Coronary artery (tissue), 2 donors: ENCODE measurements at regions not wholly inside any gene's neighbourhood (a gene's known extent, or its start where the extent isn't known, plus 50 kb on each side); places are given as distances from the start of the nearest gene placed in this dataset.

ENCODE experiments used
- DNase-seq: peaks from one replicate; pipeline ENCODE4 v3.0.0-alpha.2; 2017; ENCODE audit warnings: low spot score
- H3K27ac ChIP-seq, 2 donors: fragments of 200-600 bp; sonication (generic); one replicate each; pipeline ENCODE4 v1.5.1; 2016 to 2019
- H3K4me3 ChIP-seq: fragments of 200-600 bp; sonication (generic); 2 replicates; pipeline ENCODE4 v1.5.1; 2016; ENCODE audit warnings: mild to moderate bottlenecking, moderate library complexity
- TF ChIP-seq, protein P1 (sequence below): fragments of 200-600 bp; sonication (generic); IDR thresholded peaks from one replicate; pipeline ENCODE4 v1.5.1; 2019; ENCODE audit warnings: antibody characterized with exemption

DNA sequence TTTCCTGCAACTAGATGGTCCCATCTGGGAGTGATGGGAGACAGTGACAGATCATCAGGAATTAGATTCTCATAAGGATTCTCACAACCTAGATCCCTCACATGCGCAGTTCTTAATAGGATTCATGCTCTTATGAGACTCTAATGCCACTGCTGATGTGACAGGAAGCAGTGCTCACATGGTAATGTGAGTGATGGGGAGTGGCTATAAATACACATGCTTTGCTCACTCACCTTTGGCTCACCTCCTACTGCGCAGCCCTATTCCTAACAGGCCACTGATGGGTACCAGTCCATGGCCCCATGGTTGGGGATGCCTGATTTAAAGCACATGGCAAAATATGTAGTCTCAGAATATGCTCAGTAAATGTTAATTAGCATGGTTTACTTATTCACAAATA, 80.6 kb upstream of the MBOAT1 start:
- no peak for DNase-seq
- no peak overlapping the region for H3K27ac ChIP-seq
- TF ChIP-seq, protein P1, sequence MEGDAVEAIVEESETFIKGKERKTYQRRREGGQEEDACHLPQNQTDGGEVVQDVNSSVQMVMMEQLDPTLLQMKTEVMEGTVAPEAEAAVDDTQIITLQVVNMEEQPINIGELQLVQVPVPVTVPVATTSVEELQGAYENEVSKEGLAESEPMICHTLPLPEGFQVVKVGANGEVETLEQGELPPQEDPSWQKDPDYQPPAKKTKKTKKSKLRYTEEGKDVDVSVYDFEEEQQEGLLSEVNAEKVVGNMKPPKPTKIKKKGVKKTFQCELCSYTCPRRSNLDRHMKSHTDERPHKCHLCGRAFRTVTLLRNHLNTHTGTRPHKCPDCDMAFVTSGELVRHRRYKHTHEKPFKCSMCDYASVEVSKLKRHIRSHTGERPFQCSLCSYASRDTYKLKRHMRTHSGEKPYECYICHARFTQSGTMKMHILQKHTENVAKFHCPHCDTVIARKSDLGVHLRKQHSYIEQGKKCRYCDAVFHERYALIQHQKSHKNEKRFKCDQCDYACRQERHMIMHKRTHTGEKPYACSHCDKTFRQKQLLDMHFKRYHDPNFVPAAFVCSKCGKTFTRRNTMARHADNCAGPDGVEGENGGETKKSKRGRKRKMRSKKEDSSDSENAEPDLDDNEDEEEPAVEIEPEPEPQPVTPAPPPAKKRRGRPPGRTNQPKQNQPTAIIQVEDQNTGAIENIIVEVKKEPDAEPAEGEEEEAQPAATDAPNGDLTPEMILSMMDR = no peak
- H3K4me3 ChIP-seq = no peak overlapping the region

DNA sequence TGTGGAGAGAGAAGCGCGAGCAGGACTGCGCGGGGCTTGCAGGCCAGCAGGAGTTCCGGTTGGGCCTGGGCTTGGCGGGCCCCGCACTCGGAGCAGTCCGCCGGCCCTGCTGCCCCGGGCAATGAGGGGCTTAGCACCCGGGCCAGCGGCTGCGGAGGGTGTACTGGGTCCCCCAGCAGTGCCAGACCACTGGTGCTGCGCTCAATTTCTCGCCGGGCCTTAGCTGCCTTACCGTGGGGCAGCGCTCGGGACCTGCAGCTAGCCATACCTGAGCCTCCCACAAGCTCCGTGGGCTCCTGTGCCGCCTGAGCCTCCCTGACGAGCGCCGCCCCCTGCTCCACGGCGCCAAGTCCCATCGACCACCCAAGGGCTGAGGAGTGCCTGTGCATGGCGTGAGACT, 89.0 kb upstream of the MBOAT1 start:
- no peak for DNase-seq
- TF ChIP-seq, protein P1 = no peak
- Histone ChIP-seq H3K4me3 (no peak overlapping the region), H3K27ac (no peak overlapping the region)

DNA sequence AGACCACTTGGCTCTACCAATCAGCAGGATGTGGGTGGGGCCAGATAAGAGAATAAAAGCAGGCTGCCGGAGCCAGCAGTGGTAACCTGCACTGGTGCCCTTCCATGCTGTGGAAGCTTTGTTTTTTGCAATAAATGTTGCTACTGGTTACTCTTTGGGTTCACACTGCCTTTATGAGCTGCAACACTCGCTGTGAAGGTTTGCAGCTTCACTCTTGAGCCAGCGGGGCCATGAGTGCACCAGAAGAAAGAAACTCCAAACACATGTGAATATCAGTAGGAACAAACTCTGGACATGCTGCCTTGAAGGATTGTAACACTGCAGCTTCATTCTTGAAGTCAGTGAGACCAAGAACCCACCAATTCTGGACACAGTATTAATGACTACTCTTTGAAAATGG, 89.9 kb upstream of the MBOAT1 start:
- H3K27ac ChIP-seq = no peak overlapping the region
- no peak overlapping the region for H3K4me3 ChIP-seq
- DNase-seq = no peak
- TF ChIP-seq, protein P1 = no peak

DNA sequence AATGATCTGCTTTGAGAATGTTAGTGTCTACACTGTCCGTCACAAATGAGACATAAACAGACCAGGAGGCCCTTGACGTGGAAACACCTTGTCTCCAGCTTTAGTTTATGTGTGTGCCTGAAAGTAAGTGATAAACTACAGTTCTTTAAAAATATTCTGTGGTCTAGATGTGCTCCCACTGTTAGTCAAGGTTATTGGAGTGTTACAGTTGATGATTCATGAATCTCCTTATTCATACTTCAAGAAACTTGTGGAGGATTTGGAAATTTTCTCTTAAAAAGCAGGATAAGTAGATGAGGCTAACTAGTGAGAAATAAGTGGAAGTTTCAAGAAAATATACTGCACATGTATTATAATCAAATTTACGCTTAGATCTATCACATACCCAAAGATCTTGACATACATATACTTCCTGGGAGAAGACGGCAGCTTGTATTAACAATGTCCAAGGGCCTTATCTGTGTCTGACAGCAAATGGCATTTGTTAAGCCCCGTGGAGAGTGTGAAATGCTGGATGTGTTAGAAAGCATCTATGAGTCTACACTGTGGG, 90.5 kb upstream of the MBOAT1 start:
- H3K27ac ChIP-seq = no peak overlapping the region
- H3K4me3 ChIP-seq = no peak overlapping the region
- DNase-seq = no peak
- TF ChIP-seq, protein P1 = no peak

DNA sequence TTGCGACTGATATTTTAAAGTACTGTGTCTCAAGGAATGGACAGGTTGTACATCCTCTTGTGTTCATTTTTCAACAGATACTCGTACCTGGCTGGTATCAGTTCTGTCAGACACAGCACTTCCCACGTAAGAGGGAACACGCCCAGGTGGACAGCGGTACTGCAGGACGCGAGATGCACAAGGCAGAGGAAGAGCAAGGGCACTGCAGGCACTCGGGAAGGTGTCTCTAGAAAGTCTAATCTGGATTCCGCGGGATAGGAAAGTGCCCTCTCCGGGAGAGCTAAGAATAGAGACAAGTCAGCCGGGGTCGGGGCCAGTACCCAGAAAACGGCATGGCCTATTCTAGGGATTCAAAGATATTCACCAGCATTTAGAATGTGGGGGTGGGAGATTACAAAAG, 94.2 kb upstream of the MBOAT1 start:
- Histone ChIP-seq H3K4me3 (no peak overlapping the region), H3K27ac (no peak overlapping the region)
- TF ChIP-seq, protein P1 = no peak
- no peak for DNase-seq

DNA sequence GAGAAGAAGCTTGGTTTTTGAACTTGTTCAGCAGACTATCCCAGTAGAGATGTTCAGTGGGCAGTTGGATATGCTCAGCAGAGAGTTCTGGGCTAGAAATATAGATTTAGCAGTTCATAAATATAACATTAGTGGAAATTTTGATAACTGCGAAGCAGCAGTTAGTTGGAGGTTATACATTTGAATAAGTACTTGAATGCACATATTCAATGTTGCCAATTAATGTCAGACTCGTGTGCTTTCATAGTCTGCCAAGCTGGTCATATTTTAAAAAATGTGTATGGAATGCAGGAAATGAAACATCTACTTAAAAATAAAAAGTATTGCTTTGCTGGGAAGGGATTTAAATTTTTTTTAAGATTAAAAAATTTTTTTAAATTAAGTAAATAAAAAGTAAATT, 92.5 kb upstream of the E2F3 start:
- H3K27ac ChIP-seq = no peak overlapping the region
- TF ChIP-seq, protein P1 = no peak
- DNase-seq = no peak
- H3K4me3 ChIP-seq = no peak overlapping the region

DNA sequence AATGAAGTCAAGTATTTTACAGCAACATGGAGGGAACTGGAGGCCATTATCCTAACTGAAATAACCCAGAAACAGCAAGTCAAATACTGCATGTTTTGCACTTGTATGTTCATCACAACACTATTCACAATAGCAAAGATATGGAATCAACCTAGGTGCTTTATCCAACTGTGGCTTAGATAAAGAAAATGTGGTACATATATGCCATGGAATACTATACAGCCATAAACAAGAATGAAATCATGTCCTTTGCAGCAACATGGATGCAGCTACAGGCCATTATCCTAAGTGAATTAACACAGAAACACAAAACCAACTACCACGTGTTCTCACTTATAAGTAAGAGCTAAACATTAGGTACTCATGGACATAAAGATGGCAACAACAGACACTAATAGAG, 91.5 kb upstream of the E2F3 start:
- TF ChIP-seq, protein P1 = no peak
- no peak for DNase-seq
- no peak overlapping the region for H3K27ac ChIP-seq
- H3K4me3 ChIP-seq = no peak overlapping the region
